ENCODE measurements at regions not wholly inside any gene's neighbourhood (a gene's known extent, or its start where the extent isn't known, plus 50 kb on each side); places are given as distances from the start of the nearest gene placed in this dataset.

- TF ChIP-seq POLR2AphosphoS5 (IDR thresholded peaks at IDR 0.05; ENCODE audit: low read depth, low read length) (no peak), POLR2A (IDR thresholded peaks at IDR 0.05; ENCODE audit: low read depth, low read length) (no peak)
Observed at GRCh38 chr15:81807186-81807585, 238.6 kb downstream of the MEX3B start.
